Ishikawa (cell line): ENCODE measurements at regions not wholly inside any gene's neighbourhood (a gene's known extent, or its start where the extent isn't known, plus 50 kb on each side); places are given as distances from the start of the nearest gene placed in this dataset.

Experiments used
- CEBPB ChIP-seq: IDR thresholded peaks from 2 replicates; pipeline ENCODE4 v1.6.1; 2012
- CREB1 ChIP-seq: IDR thresholded peaks from 2 replicates; pipeline ENCODE4 v1.6.1; 2012; ENCODE audit warnings: low read depth
- EGR1 ChIP-seq: IDR thresholded peaks from 2 replicates; pipeline ENCODE4 v1.6.1; 2012
- EP300 ChIP-seq: IDR thresholded peaks from 2 replicates; pipeline ENCODE4 v1.6.1; 2012; ENCODE audit warnings: borderline replicate concordance
- FOXM1 ChIP-seq: IDR thresholded peaks from 2 replicates; pipeline ENCODE4 v1.6.1; 2012; ENCODE audit warnings: low read depth, borderline replicate concordance
- NFIC ChIP-seq: IDR thresholded peaks from 2 replicates; pipeline ENCODE4 v1.6.1; 2012
- RAD21 ChIP-seq: IDR thresholded peaks from 2 replicates; pipeline ENCODE4 v1.6.1; 2012; ENCODE audit warnings: low read depth
- TAF1 ChIP-seq: IDR thresholded peaks from 2 replicates; pipeline ENCODE4 v1.6.1; 2012; ENCODE audit warnings: low read depth, mild to moderate bottlenecking
- TCF12 ChIP-seq: IDR thresholded peaks from 2 replicates; pipeline ENCODE4 v1.6.1; 2012; ENCODE audit warnings: low read depth
- TEAD4 ChIP-seq: IDR thresholded peaks from 2 replicates; pipeline ENCODE4 v1.6.1; 2012
- YY1 ChIP-seq: IDR thresholded peaks from 2 replicates; pipeline ENCODE4 v1.6.1; 2012; ENCODE audit warnings: low read depth
- ZBTB7A ChIP-seq: IDR thresholded peaks from 2 replicates; pipeline ENCODE4 v1.6.1; 2012; ENCODE audit warnings: low read depth
- TF ChIP-seq, protein P1 (sequence below): IDR thresholded peaks from 2 replicates; pipeline ENCODE4 v1.6.1; 2012
- TF ChIP-seq, protein P2 (sequence below): IDR thresholded peaks from 2 replicates; pipeline ENCODE4 v1.6.1; 2012
- TF ChIP-seq, protein P3 (sequence below): IDR thresholded peaks from 2 replicates; pipeline ENCODE4 v1.6.1; 2012; ENCODE audit warnings: low read depth, mild to moderate bottlenecking

DNA sequence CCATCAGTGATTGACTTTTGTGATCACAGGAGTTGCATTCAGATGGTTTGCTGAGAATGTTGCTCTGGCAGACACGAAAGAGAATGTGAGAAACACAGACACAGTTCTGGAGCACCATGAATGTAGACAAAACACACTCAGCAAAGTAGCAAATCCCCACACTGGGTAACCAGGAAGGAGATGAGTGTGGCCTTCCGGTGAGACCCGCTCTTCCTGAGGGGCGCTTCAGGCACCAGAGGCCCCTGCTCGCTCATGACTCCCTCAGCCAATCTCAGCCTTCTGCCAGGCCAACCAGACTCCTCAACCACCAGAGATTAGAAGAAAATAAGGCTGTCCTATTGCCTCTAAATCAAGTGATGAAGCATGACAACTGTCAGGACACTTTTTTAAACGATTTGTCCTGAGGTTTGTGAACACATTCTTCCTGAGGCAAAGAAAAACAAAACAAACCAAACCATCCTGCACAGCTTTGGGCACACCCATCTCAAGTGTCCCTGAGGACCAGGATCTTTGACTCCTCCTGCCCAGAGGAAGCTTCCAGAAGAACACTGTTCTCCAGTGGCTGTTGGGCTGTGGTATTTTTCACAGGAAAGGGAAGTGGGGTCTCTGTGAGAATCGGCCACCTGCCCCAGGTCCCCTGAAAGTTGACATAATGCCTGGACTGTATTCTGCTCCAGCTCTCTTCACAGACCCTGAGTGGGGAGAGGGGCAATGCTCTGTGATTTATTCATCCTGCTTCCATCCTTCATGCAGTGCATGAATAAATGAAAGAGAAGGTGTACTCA, 152.8 kb downstream of the BCL11A start:
- TF ChIP-seq YY1 (no peak), NFIC (no peak), TEAD4 (no peak), EP300 (no peak), CEBPB (no peak), TCF12 (no peak), FOXM1 (no peak)
- TF ChIP-seq, protein P1, sequence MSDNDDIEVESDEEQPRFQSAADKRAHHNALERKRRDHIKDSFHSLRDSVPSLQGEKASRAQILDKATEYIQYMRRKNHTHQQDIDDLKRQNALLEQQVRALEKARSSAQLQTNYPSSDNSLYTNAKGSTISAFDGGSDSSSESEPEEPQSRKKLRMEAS, result no peak

DNA sequence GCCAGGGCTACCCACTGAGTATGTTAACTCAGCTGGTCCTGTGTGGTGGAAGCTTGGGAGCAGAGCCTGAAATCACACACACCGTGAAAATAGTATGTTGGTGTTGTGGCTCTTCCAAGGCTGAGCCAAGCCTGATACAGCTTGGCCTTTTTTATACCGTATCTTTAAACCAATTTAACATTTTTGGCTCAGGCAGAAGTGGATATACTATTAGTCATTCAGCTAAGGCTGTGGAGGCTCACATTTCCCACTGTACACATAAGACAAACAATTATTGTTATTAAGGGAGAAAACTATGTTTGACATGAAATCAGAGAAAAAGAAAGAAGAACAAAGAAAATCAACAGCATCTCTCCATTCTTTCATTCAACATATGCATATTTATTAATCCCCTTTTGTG, 159.0 kb downstream of the BCL11A start:
- TF ChIP-seq EP300 (no peak), EGR1 (no peak), RAD21 (no peak), TEAD4 (no peak), TCF12 (no peak), ZBTB7A (no peak), NFIC (no peak), YY1 (no peak), FOXM1 (no peak), TAF1 (no peak), CREB1 (no peak), CEBPB (no peak)
- TF ChIP-seq, protein P1, result no peak
- TF ChIP-seq, protein P2, sequence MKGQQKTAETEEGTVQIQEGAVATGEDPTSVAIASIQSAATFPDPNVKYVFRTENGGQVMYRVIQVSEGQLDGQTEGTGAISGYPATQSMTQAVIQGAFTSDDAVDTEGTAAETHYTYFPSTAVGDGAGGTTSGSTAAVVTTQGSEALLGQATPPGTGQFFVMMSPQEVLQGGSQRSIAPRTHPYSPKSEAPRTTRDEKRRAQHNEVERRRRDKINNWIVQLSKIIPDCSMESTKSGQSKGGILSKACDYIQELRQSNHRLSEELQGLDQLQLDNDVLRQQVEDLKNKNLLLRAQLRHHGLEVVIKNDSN, result no peak
- TF ChIP-seq, protein P3, sequence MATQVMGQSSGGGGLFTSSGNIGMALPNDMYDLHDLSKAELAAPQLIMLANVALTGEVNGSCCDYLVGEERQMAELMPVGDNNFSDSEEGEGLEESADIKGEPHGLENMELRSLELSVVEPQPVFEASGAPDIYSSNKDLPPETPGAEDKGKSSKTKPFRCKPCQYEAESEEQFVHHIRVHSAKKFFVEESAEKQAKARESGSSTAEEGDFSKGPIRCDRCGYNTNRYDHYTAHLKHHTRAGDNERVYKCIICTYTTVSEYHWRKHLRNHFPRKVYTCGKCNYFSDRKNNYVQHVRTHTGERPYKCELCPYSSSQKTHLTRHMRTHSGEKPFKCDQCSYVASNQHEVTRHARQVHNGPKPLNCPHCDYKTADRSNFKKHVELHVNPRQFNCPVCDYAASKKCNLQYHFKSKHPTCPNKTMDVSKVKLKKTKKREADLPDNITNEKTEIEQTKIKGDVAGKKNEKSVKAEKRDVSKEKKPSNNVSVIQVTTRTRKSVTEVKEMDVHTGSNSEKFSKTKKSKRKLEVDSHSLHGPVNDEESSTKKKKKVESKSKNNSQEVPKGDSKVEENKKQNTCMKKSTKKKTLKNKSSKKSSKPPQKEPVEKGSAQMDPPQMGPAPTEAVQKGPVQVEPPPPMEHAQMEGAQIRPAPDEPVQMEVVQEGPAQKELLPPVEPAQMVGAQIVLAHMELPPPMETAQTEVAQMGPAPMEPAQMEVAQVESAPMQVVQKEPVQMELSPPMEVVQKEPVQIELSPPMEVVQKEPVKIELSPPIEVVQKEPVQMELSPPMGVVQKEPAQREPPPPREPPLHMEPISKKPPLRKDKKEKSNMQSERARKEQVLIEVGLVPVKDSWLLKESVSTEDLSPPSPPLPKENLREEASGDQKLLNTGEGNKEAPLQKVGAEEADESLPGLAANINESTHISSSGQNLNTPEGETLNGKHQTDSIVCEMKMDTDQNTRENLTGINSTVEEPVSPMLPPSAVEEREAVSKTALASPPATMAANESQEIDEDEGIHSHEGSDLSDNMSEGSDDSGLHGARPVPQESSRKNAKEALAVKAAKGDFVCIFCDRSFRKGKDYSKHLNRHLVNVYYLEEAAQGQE, result no peak

DNA sequence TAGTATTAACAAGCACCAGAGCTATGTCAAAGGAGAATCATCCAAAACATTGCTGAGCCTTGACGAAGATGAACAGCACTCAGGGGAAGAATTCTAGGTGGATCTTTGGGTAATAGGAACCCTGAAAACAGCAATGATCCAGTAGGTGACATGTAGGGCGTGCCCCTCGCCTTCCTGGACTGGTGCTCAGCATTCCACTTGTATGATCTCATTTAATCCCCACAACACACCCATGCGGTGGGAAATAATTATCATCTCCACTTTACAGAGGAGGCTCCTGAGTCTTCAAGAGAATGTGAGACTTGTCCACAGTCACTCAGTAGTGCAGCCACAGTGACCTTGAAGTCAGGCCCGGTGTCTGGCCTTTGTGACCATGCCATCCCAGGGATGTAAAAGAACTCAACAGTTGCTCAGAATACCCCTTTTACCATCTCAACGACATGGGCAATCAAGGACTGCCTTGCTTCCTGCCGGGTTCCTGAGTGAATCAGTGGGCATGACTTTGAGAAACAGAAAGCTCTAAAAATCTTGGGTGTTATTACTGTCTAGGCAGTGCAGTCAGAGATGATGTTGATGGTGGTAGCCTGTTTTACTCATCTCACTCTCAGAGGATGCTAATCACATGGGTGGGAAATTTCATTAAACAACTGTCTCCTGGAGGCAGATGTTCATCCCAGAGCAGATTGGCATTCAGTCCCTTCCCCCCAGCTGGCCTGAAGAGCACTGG, 161.6 kb downstream of the BCL11A start:
- no peak for TF ChIP-seq NFIC
- no peak for TF ChIP-seq EGR1
- no peak for TF ChIP-seq EP300
- TF ChIP-seq CEBPB, result no peak
- TF ChIP-seq RAD21, result no peak

DNA sequence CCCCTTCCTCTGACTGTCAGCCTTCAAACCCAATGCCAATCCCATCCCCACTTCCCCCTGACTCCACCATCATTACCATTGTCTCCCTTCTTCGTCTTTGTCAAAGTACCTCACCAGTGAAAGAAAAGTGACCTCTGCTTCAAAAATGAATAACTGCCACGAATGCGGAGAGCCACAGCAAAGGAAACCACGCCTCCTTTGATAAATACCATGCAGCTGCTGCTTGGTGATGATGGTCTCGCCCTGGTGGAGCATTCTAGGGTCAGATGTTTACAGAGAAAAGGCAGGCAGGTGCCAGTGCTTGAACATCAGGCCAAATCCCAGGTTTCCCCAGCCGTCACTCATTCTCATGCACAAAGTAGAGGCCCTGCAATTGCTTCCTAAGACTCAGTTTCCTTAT, 162.2 kb downstream of the BCL11A start:
- TF ChIP-seq EGR1, result no peak
- no peak for TF ChIP-seq RAD21
- TF ChIP-seq, protein P2, result no peak
- TF ChIP-seq, protein P3, result no peak
- TF ChIP-seq CEBPB, result no peak
- TF ChIP-seq, protein P1, result no peak
- TF ChIP-seq FOXM1, result no peak
- TF ChIP-seq YY1, result no peak

DNA sequence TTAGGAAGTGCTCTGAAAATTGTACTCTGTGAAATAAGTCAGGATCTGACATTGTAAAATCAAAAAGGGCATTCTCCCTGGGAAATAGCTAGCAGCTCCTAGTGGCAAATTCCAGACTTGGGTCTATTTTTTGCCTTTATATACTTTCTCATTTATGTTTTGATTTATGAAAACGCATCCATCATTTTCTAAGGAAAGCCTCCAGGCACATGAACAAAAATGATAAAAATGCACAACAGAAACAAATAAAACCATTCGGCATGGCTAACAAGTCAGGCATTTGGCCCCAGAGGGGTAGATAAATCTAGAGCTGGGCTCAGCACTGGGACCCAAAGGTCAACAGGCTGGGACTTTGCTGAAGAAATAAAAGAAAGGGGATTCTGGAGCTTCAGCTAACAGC, 167.0 kb downstream of the BCL11A start:
- TF ChIP-seq, protein P1, result no peak
- TF ChIP-seq EP300, result no peak
- TF ChIP-seq NFIC, result no peak
- TF ChIP-seq YY1, result no peak
- TF ChIP-seq ZBTB7A, result no peak
- TF ChIP-seq CEBPB, result no peak
